RWPE2 (cell line): ENCODE measurements at regions not wholly inside any gene's neighbourhood (a gene's known extent, or its start where the extent isn't known, plus 50 kb on each side); places are given as distances from the start of the nearest gene placed in this dataset.

ENCODE experiments used
- ATAC-seq: fragments of 200-7000 bp; cut with Tn5 transposase; 3 replicates; pipeline ENCODE4 v1.9.1; 2021; ENCODE audit warnings: low read depth
- DNase-seq: peaks from one replicate; pipeline ENCODE4 v3.0.0-alpha.2; 2020; ENCODE audit warnings: low spot score
- H3K27ac ChIP-seq: fragments of 450-650 bp; 2 replicates; pipeline ENCODE4 v1.5.1; 2017; ENCODE audit warnings: mild to moderate bottlenecking; ENCODE audit not compliant: poor library complexity, severe bottlenecking
- H3K27me3 ChIP-seq: fragments of 250-450 bp; sonication (Bioruptor Pico); 2 replicates; pipeline ENCODE4 v1.5.1; 2021; ENCODE audit warnings: mild to moderate bottlenecking, moderate library complexity; ENCODE audit not compliant: insufficient read depth, poor library complexity, severe bottlenecking
- H3K36me3 ChIP-seq: fragments of 250-450 bp; sonication (Bioruptor Pico); 2 replicates; pipeline ENCODE4 v1.5.1; 2020; ENCODE audit warnings: low read depth, mild to moderate bottlenecking, moderate library complexity
- H3K4me1 ChIP-seq: fragments of 250-450 bp; sonication (Bioruptor Pico); 2 replicates; pipeline ENCODE4 v1.5.1; 2021; ENCODE audit warnings: mild to moderate bottlenecking, moderate library complexity; ENCODE audit not compliant: insufficient read depth, poor library complexity, severe bottlenecking
- H3K4me3 ChIP-seq: fragments of 250-450 bp; sonication (Bioruptor Pico); 2 replicates; pipeline ENCODE4 v1.5.1; 2021; ENCODE audit warnings: mild to moderate bottlenecking, moderate library complexity; ENCODE audit not compliant: severe bottlenecking
- H3K9me3 ChIP-seq: fragments of 250-450 bp; sonication (Bioruptor Pico); 2 replicates; pipeline ENCODE4 v1.5.1; 2021; ENCODE audit warnings: mild to moderate bottlenecking, moderate library complexity; ENCODE audit not compliant: severe bottlenecking
- TF ChIP-seq, protein P1 (sequence below): fragments of 450-650 bp; IDR thresholded peaks from one replicate; pipeline ENCODE4 v1.5.1; 2017; ENCODE audit warnings: mild to moderate bottlenecking, moderate library complexity; ENCODE audit not compliant: poor library complexity, severe bottlenecking

DNA sequence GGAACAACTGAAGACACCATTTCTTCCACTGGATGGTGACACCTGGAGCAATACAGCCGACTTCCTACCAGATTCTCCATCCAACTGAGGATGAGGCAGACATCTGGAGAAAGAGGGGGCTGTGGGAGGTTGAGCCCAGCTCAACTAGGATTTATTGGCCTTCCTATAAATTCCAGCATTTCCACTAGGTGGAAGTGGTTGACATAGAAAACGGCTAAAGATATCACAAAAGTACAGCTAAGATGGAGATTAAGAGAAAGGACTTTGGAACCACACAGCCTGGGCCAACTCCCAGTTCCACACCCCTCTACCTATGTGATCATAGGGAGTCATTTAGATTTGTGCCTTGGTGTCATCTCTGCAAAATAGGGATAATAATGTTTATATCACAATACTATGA, 61.3 kb upstream of the CAV2 start:
- H3K27me3 ChIP-seq: no peaks in the 10 kb centered on the region
- no peaks in the 10 kb centered on the region; the same call in 1 of the 2 replicates for H3K36me3 ChIP-seq
- H3K4me1 ChIP-seq: peaks cover 51% of the 10 kb centered on the region
- TF ChIP-seq, protein P1, sequence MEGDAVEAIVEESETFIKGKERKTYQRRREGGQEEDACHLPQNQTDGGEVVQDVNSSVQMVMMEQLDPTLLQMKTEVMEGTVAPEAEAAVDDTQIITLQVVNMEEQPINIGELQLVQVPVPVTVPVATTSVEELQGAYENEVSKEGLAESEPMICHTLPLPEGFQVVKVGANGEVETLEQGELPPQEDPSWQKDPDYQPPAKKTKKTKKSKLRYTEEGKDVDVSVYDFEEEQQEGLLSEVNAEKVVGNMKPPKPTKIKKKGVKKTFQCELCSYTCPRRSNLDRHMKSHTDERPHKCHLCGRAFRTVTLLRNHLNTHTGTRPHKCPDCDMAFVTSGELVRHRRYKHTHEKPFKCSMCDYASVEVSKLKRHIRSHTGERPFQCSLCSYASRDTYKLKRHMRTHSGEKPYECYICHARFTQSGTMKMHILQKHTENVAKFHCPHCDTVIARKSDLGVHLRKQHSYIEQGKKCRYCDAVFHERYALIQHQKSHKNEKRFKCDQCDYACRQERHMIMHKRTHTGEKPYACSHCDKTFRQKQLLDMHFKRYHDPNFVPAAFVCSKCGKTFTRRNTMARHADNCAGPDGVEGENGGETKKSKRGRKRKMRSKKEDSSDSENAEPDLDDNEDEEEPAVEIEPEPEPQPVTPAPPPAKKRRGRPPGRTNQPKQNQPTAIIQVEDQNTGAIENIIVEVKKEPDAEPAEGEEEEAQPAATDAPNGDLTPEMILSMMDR: peak; percentile 50
- peaks cover 6% of the 10 kb centered on the region for H3K9me3 ChIP-seq
- DNase-seq (no peak), ATAC-seq (no peak)
- H3K27ac ChIP-seq: peak overlapping the region; percentile 98
- H3K4me3 ChIP-seq: no peak overlapping the region

DNA sequence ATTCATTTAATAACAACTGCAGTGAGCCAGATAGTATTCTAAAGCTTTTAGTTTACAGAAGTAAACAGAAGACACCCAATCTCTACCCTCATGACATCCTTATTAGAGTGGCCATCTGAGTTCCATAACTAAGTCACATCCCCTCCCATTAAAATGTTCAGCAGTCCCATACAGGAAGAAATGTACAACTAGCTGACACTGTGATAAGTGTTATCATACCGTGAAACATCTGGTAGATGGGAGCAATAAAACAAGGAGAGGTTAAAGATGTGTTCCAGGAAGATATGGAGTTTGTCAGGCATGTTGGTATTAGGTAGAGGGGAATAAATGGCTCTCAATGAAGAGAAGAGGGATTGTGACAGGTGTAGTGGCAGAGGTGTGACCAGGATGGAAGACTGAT, 60.5 kb upstream of the CAV2 start:
- peaks cover 6% of the 10 kb centered on the region for H3K9me3 ChIP-seq
- H3K27ac ChIP-seq: peak overlapping the region; percentile 98
- H3K27me3 ChIP-seq: no peaks in the 10 kb centered on the region
- peaks cover 52% of the 10 kb centered on the region for H3K4me1 ChIP-seq
- TF ChIP-seq, protein P1: no peak
- H3K4me3 ChIP-seq: no peak overlapping the region
- no peak for ATAC-seq
- DNase-seq: no peak
- no peaks in the 10 kb centered on the region for H3K36me3 ChIP-seq

DNA sequence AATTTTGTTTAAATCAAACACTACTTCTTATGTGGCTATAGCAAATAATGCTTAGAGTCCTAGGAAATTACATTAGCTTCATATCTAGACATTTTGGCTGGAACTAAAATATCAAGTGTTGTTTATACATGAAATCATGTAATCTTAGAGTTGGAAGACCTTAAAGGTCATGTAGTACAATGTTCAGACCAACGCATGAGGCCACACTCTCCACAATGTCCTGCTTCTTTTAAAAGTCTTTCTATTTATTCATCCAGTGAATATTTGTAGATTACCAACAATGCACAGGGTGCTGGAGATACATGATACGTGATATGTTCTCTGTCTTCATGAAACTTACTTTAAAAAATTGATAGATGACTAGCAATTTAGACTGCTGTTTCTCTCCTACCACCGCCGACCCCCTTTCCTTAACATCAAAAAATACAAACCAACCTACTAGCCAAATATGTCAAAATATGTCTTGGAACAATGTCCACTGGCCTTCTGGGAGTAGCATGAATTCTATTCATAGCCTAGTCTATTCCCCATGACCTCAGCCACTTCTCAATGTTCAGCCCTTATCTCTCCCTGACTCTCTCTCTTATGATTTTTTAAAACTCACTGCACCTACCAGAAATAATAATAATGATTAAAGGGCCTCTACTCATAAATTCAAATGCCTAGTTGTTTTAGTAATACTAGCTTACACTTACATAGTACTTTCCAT, 59.5 kb upstream of the CAV2 start:
- H3K4me3 ChIP-seq: no peak overlapping the region
- H3K36me3 ChIP-seq: no peaks in the 10 kb centered on the region
- peaks cover 6% of the 10 kb centered on the region for H3K9me3 ChIP-seq
- H3K27ac ChIP-seq: peak overlapping the region; percentile 98
- DNase-seq (no peak), ATAC-seq (no peak)
- TF ChIP-seq, protein P1: no peak
- no peaks in the 10 kb centered on the region for H3K27me3 ChIP-seq
- H3K4me1 ChIP-seq: peaks cover 45% of the 10 kb centered on the region

DNA sequence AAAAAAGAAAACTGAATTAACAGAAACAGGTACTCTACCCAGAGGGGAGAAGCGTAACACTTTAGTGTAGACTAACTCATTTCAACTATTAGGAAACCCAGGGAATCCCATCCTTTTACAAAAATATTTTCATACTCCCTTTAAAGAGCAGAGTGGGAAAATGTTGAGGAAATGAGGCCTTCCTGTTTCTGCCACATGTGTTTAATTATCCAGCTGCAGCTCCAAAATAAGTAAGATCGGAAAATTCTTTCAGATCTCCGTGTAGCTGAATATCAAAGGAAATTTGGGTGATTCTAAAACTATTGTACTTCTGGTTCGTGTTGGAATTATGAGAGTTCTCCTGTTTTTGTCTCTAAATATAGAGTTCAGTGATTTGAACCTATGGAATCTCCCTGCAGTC, 58.0 kb upstream of the CAV2 start:
- Histone ChIP-seq H3K36me3 (no peaks in the 10 kb centered on the region), H3K27me3 (no peaks in the 10 kb centered on the region), H3K27ac (peak overlapping the region; percentile 98), H3K4me1 (peaks cover 33% of the 10 kb centered on the region), H3K9me3 (no peaks in the 10 kb centered on the region), H3K4me3 (no peak overlapping the region)
- TF ChIP-seq, protein P1: no peak
- ATAC-seq: no peak
- no peak for DNase-seq

DNA sequence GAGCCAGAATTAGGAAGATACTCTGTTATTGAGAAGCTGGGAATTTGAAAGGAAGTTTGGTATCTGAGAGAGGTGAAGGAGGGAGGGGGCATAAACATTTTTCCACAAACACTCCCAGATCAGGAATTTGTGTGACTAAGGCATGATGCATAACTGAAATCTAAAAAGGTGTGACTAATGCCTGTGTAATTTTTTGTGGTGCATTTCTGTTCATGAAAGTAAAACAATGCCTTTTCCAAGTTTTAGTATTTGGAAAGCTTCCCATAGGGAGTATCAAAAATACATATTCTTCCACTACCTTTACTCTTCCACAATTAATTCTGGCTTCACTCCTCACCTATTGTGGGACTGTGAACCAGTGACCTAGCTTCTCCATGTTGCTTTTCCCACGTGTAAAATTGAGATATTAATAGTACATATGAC, 56.4 kb upstream of the CAV2 start:
- no peaks in the 10 kb centered on the region for H3K9me3 ChIP-seq
- TF ChIP-seq, protein P1: no peak
- H3K4me3 ChIP-seq: no peak overlapping the region
- no peaks in the 10 kb centered on the region for H3K27me3 ChIP-seq
- no peaks in the 10 kb centered on the region for H3K36me3 ChIP-seq
- H3K27ac ChIP-seq: peak overlapping the region; percentile 98
- ATAC-seq (peak; percentile 83), DNase-seq (no peak)
- peaks cover 47% of the 10 kb centered on the region for H3K4me1 ChIP-seq
